ENCODE measurements at regions not wholly inside any gene's neighbourhood (a gene's known extent, or its start where the extent isn't known, plus 50 kb on each side); places are given as distances from the start of the nearest gene placed in this dataset.
A peak's percentile ranks its signal among the peaks of the same experiment; 100 is the strongest.
"Not testable (repeated sequence)": the region's sequence is repeated elsewhere in the genome, so short reads cannot be mapped to it uniquely, and the experiment has no call there.

- DNase-seq (ENCODE audit: low read depth in 2 of 2), result no peak
Observed at GRCh38 chr3:13766128-13766527, 113.7 kb downstream of the WNT7A start.

- DNase-seq (ENCODE audit: low read depth in 2 of 2), result no peak
Observed at GRCh38 chr3:13764161-13764560, 115.7 kb downstream of the WNT7A start.

- no peak for DNase-seq (ENCODE audit: low read depth in 2 of 2)
Observed at GRCh38 chr3:13762906-13763305, 117.0 kb downstream of the WNT7A start.

GRCh38 chr3:13750731-13751130 is 129.1 kb downstream of the WNT7A start:
- DNase-seq (ENCODE audit: low read depth in 2 of 2), result no peak

GRCh38 chr3:13750215-13750614 is 129.7 kb downstream of the WNT7A start:
- DNase-seq (ENCODE audit: low read depth in 2 of 2), result no peak

GRCh38 chr3:13749063-13749764 is 130.7 kb downstream of the WNT7A start:
- no peak for DNase-seq (ENCODE audit: low read depth in 2 of 2)

GRCh38 chr3:13748276-13748879 is 131.5 kb downstream of the WNT7A start:
- DNase-seq (ENCODE audit: low read depth in 2 of 2), result no peak

GRCh38 chr3:13747627-13748026 is 132.2 kb downstream of the WNT7A start:
- no peak for DNase-seq (ENCODE audit: low read depth in 2 of 2)

- DNase-seq (ENCODE audit: low read depth in 2 of 2), result no peak
Observed at GRCh38 chr3:13746385-13746784, 133.5 kb downstream of the WNT7A start.

- DNase-seq (ENCODE audit: low read depth in 2 of 2), result peak in 1 of 2 donors; percentile 78
Observed at GRCh38 chr3:13745636-13746035, 134.2 kb downstream of the WNT7A start.

GRCh38 chr3:13740795-13741194 is 139.1 kb downstream of the WNT7A start:
- no peak for DNase-seq (ENCODE audit: low read depth in 2 of 2)

GRCh38 chr3:13733726-13734125 is 146.1 kb downstream of the WNT7A start:
- not testable (repeated sequence) for DNase-seq (ENCODE audit: low read depth in 2 of 2)

- DNase-seq (ENCODE audit: low read depth in 2 of 2), result no peak
Observed at GRCh38 chr3:13728487-13728886, 151.4 kb downstream of the WNT7A start.

GRCh38 chr3:13727890-13728289 is 152.0 kb downstream of the WNT7A start:
- no peak for DNase-seq (ENCODE audit: low read depth in 2 of 2)

GRCh38 chr3:13723676-13724207 is 156.1 kb downstream of the WNT7A start:
- DNase-seq (ENCODE audit: low read depth in 2 of 2), result no peak

GRCh38 chr3:13722178-13722577 is 157.7 kb downstream of the WNT7A start:
- DNase-seq (ENCODE audit: low read depth in 2 of 2), result no peak

GRCh38 chr3:13718436-13718835 is 161.4 kb downstream of the WNT7A start:
- no peak for DNase-seq (ENCODE audit: low read depth in 2 of 2)

GRCh38 chr3:13718000-13718399 is 161.9 kb downstream of the WNT7A start:
- DNase-seq (ENCODE audit: low read depth in 2 of 2), result no peak

GRCh38 chr3:13717222-13717895 is 162.5 kb downstream of the WNT7A start:
- DNase-seq (ENCODE audit: low read depth in 2 of 2), result no peak

GRCh38 chr3:13716540-13717221 is 163.2 kb downstream of the WNT7A start:
- no peak for DNase-seq (ENCODE audit: low read depth in 2 of 2)

- DNase-seq (ENCODE audit: low read depth in 2 of 2), result no peak
Observed at GRCh38 chr3:13715961-13716360, 163.9 kb downstream of the WNT7A start.

Measured in lung microvascular endothelial cell (primary cell).